ENCODE measurements at regions not wholly inside any gene's neighbourhood (a gene's known extent, or its start where the extent isn't known, plus 50 kb on each side); places are given as distances from the start of the nearest gene placed in this dataset.

DNA sequence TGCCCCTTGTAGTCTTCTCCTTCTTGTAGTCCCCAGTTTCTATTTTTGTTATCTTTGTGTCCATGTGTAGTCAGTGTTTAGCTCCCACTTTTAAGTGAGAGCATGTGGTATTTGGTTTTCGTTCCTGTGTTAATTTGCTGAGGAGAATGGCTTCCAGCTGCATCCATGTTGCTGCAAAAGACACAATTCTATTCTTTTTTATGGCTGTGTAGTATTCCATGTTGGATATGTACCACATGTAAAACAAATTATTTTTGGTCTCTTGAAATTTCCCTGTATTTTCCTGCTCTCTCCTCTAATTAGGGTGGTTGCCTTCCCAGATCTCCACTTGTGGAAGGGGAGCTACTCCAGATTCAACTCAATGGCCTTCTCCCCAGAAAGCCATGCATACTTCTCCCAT is 813.8 kb downstream of the UQCRFS1 start:
- H3K4me3 ChIP-seq, result no peak overlapping the region
- TF ChIP-seq, protein P1, sequence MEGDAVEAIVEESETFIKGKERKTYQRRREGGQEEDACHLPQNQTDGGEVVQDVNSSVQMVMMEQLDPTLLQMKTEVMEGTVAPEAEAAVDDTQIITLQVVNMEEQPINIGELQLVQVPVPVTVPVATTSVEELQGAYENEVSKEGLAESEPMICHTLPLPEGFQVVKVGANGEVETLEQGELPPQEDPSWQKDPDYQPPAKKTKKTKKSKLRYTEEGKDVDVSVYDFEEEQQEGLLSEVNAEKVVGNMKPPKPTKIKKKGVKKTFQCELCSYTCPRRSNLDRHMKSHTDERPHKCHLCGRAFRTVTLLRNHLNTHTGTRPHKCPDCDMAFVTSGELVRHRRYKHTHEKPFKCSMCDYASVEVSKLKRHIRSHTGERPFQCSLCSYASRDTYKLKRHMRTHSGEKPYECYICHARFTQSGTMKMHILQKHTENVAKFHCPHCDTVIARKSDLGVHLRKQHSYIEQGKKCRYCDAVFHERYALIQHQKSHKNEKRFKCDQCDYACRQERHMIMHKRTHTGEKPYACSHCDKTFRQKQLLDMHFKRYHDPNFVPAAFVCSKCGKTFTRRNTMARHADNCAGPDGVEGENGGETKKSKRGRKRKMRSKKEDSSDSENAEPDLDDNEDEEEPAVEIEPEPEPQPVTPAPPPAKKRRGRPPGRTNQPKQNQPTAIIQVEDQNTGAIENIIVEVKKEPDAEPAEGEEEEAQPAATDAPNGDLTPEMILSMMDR (IDR thresholded peaks at IDR 0.05), result no peak
- TF ChIP-seq POLR2A (IDR thresholded peaks at IDR 0.05) (no peak), POLR2AphosphoS5 (IDR thresholded peaks at IDR 0.05) (no peak)
- no peak overlapping the region for H3K27ac ChIP-seq
- no peaks in the 10 kb centered on the region for H3K36me3 ChIP-seq
- no peak for DNase-seq (ENCODE audit: low spot score in 2 of 2)
- H3K27me3 ChIP-seq, result peaks cover 0 to 6% of the 10 kb centered on the region in 2 donors
- H3K4me1 ChIP-seq, result no peaks in the 10 kb centered on the region
- no peaks in the 10 kb centered on the region for H3K9me3 ChIP-seq
- intact Hi-C loops (cut with DNase I; ENCODE audit: low total_unique reads), result loop anchor here (5.0 kb wide), 1 partner anchor 1858 kb away; no protein-coding TSS in a partner anchor

DNA sequence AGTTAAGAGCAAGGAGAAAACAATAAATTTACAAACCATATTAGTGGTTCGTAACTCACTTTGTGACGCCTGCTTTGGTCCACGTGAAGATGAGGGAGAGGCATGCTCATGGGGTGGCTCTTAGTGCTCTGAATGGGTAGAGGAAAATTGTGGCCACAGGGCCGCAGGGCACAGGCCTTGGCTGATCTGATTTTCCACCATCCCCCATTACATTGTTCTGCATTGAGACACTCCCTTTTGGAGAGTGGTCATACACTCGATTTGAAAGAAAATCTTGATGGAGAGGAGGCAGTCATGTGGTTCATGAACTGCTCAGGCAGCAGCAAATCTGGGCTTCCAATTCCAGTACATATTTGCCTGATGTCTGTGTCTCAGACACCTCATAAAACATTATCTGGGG is 815.2 kb downstream of the UQCRFS1 start:
- H3K27me3 ChIP-seq, result no peaks in the 10 kb centered on the region
- H3K9me3 ChIP-seq, result no peaks in the 10 kb centered on the region
- no peaks in the 10 kb centered on the region for H3K36me3 ChIP-seq
- DNase-seq (ENCODE audit: low spot score in 2 of 2), result no peak
- intact Hi-C loops (cut with DNase I; ENCODE audit: low total_unique reads), result loop anchor here (5.0 kb wide), 1 partner anchor 1860 kb away; no protein-coding TSS in a partner anchor
- no peak overlapping the region for H3K27ac ChIP-seq
- no peak for TF ChIP-seq POLR2AphosphoS5 (IDR thresholded peaks at IDR 0.05)
- no peak for TF ChIP-seq POLR2A (IDR thresholded peaks at IDR 0.05)
- TF ChIP-seq, protein P1 (IDR thresholded peaks at IDR 0.05), result no peak
- no peak overlapping the region for H3K4me3 ChIP-seq
- H3K4me1 ChIP-seq, result no peaks in the 10 kb centered on the region

DNA sequence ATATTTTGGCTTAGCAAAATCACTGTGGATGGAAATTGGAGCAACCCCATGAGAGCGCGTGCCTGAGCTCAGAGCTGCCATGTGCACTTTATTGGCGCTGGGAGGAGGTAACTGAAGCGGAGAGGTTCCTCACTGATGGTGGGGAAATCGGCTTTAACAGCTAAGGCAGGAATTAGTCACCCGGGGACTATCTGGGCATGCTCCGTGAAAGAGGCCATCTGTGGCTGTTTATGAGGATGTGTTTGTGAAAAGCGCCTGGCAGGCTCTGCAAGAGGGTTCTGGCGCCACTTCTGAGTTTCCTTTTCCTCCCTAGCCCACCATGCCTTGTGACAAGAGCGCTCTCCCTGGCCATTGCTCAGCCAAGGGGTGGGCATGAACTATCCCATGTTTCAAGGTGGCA is 815.6 kb downstream of the UQCRFS1 start:
- H3K4me1 ChIP-seq, result no peaks in the 10 kb centered on the region
- no peaks in the 10 kb centered on the region for H3K9me3 ChIP-seq
- H3K4me3 ChIP-seq, result no peak overlapping the region
- DNase-seq (ENCODE audit: low spot score in 2 of 2), result no peak
- intact Hi-C loops (cut with DNase I; ENCODE audit: low total_unique reads), result loop anchor here (5.0 kb wide), 1 partner anchor 1860 kb away; no protein-coding TSS in a partner anchor
- H3K27me3 ChIP-seq, result no peaks in the 10 kb centered on the region
- no peak for TF ChIP-seq POLR2A (IDR thresholded peaks at IDR 0.05)
- TF ChIP-seq POLR2AphosphoS5 (IDR thresholded peaks at IDR 0.05), result no peak
- TF ChIP-seq, protein P1 (IDR thresholded peaks at IDR 0.05), result no peak
- no peak overlapping the region for H3K27ac ChIP-seq
- no peaks in the 10 kb centered on the region for H3K36me3 ChIP-seq

DNA sequence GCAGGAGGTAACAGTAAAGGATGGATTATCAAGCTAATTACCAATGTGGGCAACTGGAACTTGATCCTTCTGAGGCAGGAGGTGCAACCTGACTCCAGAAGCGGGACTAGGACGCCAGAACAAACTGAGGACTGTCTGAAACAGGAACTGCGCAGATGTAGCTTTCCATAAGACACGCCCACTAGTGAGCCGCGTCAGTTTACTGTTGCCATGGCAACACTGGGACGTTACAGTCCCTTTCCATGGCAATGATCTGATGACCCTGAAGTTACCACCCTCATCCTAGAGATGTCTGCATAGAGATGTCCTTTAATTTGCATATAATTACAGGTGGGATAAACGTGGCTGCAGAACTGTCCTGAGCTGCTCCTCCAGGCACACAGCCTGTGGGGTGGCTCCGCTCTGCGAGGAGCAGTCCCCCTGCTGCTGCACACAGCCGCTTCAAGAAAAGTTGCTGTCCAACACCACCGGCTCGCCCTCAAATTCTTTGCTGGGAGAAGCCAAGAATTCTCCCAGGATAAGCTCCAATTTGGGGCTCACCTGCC is 816.6 kb downstream of the UQCRFS1 start:
- Histone ChIP-seq H3K9me3 (no peaks in the 10 kb centered on the region), H3K27me3 (no peaks in the 10 kb centered on the region), H3K27ac (no peak overlapping the region), H3K4me3 (no peak overlapping the region), H3K4me1 (no peaks in the 10 kb centered on the region), H3K36me3 (no peaks in the 10 kb centered on the region)
- intact Hi-C loops (cut with DNase I; ENCODE audit: low total_unique reads), result loop anchor here (5.0 kb wide), 1 partner anchor 1861 kb away; no protein-coding TSS in a partner anchor
- TF ChIP-seq POLR2AphosphoS5 (IDR thresholded peaks at IDR 0.05) (no peak), POLR2A (IDR thresholded peaks at IDR 0.05) (no peak)
- TF ChIP-seq, protein P1 (IDR thresholded peaks at IDR 0.05), result no peak
- no peak for DNase-seq (ENCODE audit: low spot score in 2 of 2)

DNA sequence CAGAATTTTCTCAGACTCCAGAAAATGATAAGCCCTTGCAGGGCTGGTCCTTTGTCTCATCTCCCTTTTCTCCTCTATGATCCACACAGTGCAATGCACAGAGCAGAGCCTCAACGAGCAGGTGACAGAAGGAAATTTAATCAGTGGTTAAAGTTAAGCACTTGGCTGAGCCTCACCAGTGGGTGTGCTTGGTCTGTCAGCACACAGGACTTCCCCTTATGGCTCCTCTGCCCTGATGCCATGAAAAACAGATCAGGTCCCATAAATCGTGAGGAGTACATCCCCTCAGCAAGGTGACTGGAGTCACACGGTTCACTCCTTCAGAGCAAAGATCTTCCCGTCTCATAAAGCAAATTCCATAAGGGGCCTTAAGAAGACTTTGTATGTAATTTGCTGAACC is 818.2 kb downstream of the UQCRFS1 start:
- H3K9me3 ChIP-seq, result no peaks in the 10 kb centered on the region
- no peak overlapping the region for H3K27ac ChIP-seq
- TF ChIP-seq, protein P1 (IDR thresholded peaks at IDR 0.05), result no peak
- TF ChIP-seq POLR2AphosphoS5 (IDR thresholded peaks at IDR 0.05) (no peak), POLR2A (IDR thresholded peaks at IDR 0.05) (no peak)
- intact Hi-C loops (cut with DNase I; ENCODE audit: low total_unique reads), result loop anchor here (5.0 kb wide), 1 partner anchor 1863 kb away; no protein-coding TSS in a partner anchor
- no peaks in the 10 kb centered on the region for H3K27me3 ChIP-seq
- no peak for DNase-seq (ENCODE audit: low spot score in 2 of 2)
- no peak overlapping the region for H3K4me3 ChIP-seq
- H3K4me1 ChIP-seq, result no peaks in the 10 kb centered on the region
- H3K36me3 ChIP-seq, result no peaks in the 10 kb centered on the region
